ENCODE measurements at regions not wholly inside any gene's neighbourhood (a gene's known extent, or its start where the extent isn't known, plus 50 kb on each side); places are given as distances from the start of the nearest gene placed in this dataset.
"Not testable (repeated sequence)": the region's sequence is repeated elsewhere in the genome, so short reads cannot be mapped to it uniquely, and the experiment has no call there.

DNA sequence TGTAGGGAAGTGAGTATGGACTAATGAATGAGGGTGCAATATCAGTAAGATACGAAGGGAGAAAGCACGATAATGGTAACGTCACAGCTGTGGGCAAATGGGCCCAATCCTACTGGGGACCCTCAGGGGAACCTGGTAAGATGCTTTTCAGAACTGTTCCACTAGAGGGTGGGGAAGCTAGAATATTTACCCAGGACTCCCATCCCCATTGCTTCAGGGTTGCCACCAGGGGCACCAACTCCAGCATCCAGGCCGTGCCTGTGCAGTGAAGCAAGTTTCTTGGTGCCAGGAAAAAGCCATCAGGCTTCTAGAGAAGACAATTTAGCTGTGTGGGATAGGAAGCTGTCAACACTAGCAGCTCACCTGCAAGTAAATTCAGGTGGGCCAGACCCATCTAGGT is 409.3 kb downstream of the AGTPBP1 start:
- H3K9me3 Mint-ChIP-seq: no peaks in the 10 kb centered on the region

DNA sequence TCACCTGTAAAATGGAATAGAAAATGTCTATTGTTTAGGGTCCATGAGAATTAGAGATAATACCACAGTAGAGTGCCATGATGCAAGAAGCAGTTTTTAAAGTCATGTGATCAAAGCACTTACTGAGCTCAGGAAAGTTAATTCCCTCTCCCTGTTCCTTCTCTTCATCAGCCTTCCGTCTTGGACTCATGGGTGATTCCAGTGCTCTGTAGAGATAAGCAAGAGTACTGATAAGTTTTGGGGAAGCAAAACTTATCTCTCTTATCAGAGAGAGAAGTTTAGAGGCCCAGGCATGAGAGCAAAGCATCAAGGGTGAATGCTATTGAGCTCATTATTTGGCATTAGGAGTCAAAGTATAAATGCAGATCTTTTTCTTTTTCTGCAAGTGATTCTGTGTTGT is 410.1 kb downstream of the AGTPBP1 start:
- Mint-ChIP-seq H3K4me3 (no peak overlapping the region), H3K9me3 (no peaks in the 10 kb centered on the region), H3K36me3 (ENCODE audit: low read depth) (no peaks in the 10 kb centered on the region), H3K27me3 (ENCODE audit: low read depth) (no peaks in the 10 kb centered on the region), H3K27ac (no peak overlapping the region), H3K4me1 (ENCODE audit: low read depth) (no peaks in the 10 kb centered on the region)

More for the DNA sequence above, 409.3 kb downstream of the AGTPBP1 start:
- no peaks in the 10 kb centered on the region for H3K27me3 Mint-ChIP-seq (ENCODE audit: low read depth)
- H3K4me3 Mint-ChIP-seq: no peak overlapping the region
- H3K4me1 Mint-ChIP-seq (ENCODE audit: low read depth): no peaks in the 10 kb centered on the region
- no peak overlapping the region for H3K27ac Mint-ChIP-seq
- no peaks in the 10 kb centered on the region for H3K36me3 Mint-ChIP-seq (ENCODE audit: low read depth)

DNA sequence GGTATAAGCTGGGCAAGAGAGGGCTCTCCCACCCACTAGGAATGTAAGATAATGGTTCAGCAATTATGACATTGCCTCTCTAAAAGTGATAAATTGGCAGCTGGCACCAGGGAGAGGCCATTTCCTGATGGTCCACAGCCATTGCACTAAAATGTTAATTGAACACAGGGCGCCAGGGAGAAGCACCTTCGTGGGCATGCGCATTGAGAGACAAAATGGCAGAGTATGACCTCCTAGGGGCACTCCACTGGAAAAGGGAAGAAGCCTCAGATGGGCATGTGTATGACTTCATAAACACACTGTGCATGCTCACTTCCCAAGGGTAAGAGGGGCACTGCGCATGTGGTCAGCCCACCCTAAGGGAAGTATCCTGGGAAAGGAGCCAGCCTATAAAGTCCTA is 419.2 kb downstream of the AGTPBP1 start:
- no peak overlapping the region for H3K4me3 Mint-ChIP-seq
- H3K9me3 Mint-ChIP-seq: no peaks in the 10 kb centered on the region
- no peaks in the 10 kb centered on the region for H3K4me1 Mint-ChIP-seq (ENCODE audit: low read depth)
- H3K27me3 Mint-ChIP-seq (ENCODE audit: low read depth): no peaks in the 10 kb centered on the region
- no peak overlapping the region for H3K27ac Mint-ChIP-seq
- H3K36me3 Mint-ChIP-seq (ENCODE audit: low read depth): no peaks in the 10 kb centered on the region

GRCh38 chr9:85321561-85321960 is 420.2 kb downstream of the AGTPBP1 start:
- Mint-ChIP-seq H3K36me3 (ENCODE audit: low read depth) (no peaks in the 10 kb centered on the region), H3K9me3 (no peaks in the 10 kb centered on the region), H3K27me3 (ENCODE audit: low read depth) (no peaks in the 10 kb centered on the region), H3K4me1 (ENCODE audit: low read depth) (no peaks in the 10 kb centered on the region), H3K4me3 (no peak overlapping the region), H3K27ac (no peak overlapping the region)

DNA sequence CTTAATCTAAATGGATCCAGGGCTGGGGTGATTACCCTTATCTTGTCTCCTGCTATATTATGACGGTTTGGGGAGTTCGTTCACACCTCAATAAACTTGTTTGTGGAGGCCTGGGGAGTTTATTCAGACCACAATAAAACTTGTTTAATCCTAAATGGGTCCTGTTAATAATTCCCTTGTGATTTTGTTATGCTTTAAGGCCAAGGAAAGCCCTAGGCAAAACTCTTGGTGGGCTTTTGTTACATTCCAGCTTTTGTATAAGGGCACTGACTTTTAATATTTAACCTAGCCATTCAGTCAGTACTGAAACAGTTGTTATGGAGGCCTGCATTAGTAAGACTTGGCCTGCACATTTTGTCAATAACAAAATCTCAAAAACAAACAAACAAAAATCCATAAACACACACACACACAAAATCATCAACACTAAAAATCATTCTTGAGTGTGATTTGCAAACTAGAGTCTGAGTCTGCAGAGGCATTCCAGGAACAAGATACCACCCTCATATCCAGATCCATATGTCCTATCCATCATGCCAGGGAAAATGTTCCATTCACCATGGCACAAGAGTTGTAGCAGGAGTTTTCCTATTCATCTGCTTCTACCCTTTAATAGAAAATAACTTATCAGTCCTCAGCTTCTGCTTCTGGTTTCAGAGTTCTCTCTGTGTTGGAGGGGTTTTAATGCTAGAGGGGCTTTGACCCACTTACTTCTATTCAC is 421.7 kb downstream of the AGTPBP1 start:
- Mint-ChIP-seq H3K27me3 (ENCODE audit: low read depth) (no peaks in the 10 kb centered on the region), H3K36me3 (ENCODE audit: low read depth) (no peaks in the 10 kb centered on the region), H3K9me3 (no peaks in the 10 kb centered on the region), H3K4me3 (no peak overlapping the region), H3K4me1 (ENCODE audit: low read depth) (no peaks in the 10 kb centered on the region), H3K27ac (no peak overlapping the region)

- not testable (repeated sequence) for H3K9me3 Mint-ChIP-seq; H3K36me3 Mint-ChIP-seq (ENCODE audit: low read depth); H3K27ac Mint-ChIP-seq; H3K27me3 Mint-ChIP-seq (ENCODE audit: low read depth); H3K4me3 Mint-ChIP-seq; H3K4me1 Mint-ChIP-seq (ENCODE audit: low read depth)
Measured at GRCh38 chr9:85315535-85315934, 426.2 kb downstream of the AGTPBP1 start.

GRCh38 chr9:85310573-85310972 is 431.2 kb downstream of the AGTPBP1 start:
- Mint-ChIP-seq H3K4me3 (no peak overlapping the region), H3K9me3 (peaks cover 8% of the 10 kb centered on the region), H3K4me1 (ENCODE audit: low read depth) (no peaks in the 10 kb centered on the region), H3K27me3 (ENCODE audit: low read depth) (no peaks in the 10 kb centered on the region), H3K27ac (no peak overlapping the region), H3K36me3 (ENCODE audit: low read depth) (no peaks in the 10 kb centered on the region)

GRCh38 chr9:85303757-85304134 is 438.0 kb downstream of the AGTPBP1 start:
- Mint-ChIP-seq H3K27ac (no peak overlapping the region), H3K36me3 (ENCODE audit: low read depth) (no peaks in the 10 kb centered on the region), H3K9me3 (no peaks in the 10 kb centered on the region), H3K4me1 (ENCODE audit: low read depth) (no peaks in the 10 kb centered on the region), H3K4me3 (no peak overlapping the region), H3K27me3 (ENCODE audit: low read depth) (no peaks in the 10 kb centered on the region)

GRCh38 chr9:85302938-85303756 is 438.6 kb downstream of the AGTPBP1 start:
- Mint-ChIP-seq H3K9me3 (no peaks in the 10 kb centered on the region), H3K4me1 (ENCODE audit: low read depth) (no peaks in the 10 kb centered on the region), H3K4me3 (no peak overlapping the region), H3K27me3 (ENCODE audit: low read depth) (no peaks in the 10 kb centered on the region), H3K36me3 (ENCODE audit: low read depth) (no peaks in the 10 kb centered on the region), H3K27ac (no peak overlapping the region)

GRCh38 chr9:85298499-85298898 is 443.3 kb downstream of the AGTPBP1 start:
- no peaks in the 10 kb centered on the region for H3K36me3 Mint-ChIP-seq (ENCODE audit: low read depth)
- no peaks in the 10 kb centered on the region for H3K27me3 Mint-ChIP-seq (ENCODE audit: low read depth)
- no peaks in the 10 kb centered on the region for H3K4me1 Mint-ChIP-seq (ENCODE audit: low read depth)
- no peaks in the 10 kb centered on the region for H3K9me3 Mint-ChIP-seq
- no peak overlapping the region for H3K27ac Mint-ChIP-seq
- no peak overlapping the region for H3K4me3 Mint-ChIP-seq

DNA sequence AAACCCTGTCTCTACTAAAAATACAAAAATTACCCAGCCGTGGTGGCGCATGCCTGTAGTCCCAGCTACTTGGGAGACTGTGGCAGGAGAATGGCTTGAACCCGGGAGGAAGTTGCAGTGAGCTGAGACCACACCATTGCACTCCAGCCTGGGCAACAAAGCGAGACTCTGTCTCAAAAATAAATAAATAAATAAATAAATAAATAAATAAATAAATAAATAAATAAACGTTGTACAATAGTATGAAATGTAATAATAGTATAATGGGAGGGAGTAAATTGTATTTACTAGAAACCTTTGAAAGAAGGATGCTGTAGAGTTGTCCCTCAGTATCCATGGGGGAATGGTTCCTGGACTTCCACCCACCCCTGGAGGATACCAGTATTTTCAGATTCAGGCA is 446.5 kb downstream of the AGTPBP1 start:
- H3K4me3 Mint-ChIP-seq; H3K4me1 Mint-ChIP-seq (ENCODE audit: low read depth); H3K27ac Mint-ChIP-seq; H3K36me3 Mint-ChIP-seq (ENCODE audit: low read depth); H3K9me3 Mint-ChIP-seq: not testable (repeated sequence)
- peaks cover 15% of the 10 kb centered on the region for H3K27me3 Mint-ChIP-seq (ENCODE audit: low read depth)

GRCh38 chr9:85292261-85292660 is 449.5 kb downstream of the AGTPBP1 start:
- no peaks in the 10 kb centered on the region for H3K36me3 Mint-ChIP-seq (ENCODE audit: low read depth)
- H3K9me3 Mint-ChIP-seq: peaks cover 4% of the 10 kb centered on the region
- H3K27ac Mint-ChIP-seq: no peak overlapping the region
- no peak overlapping the region for H3K4me3 Mint-ChIP-seq
- H3K27me3 Mint-ChIP-seq (ENCODE audit: low read depth): peaks cover 27% of the 10 kb centered on the region
- peaks cover 4% of the 10 kb centered on the region for H3K4me1 Mint-ChIP-seq (ENCODE audit: low read depth)

DNA sequence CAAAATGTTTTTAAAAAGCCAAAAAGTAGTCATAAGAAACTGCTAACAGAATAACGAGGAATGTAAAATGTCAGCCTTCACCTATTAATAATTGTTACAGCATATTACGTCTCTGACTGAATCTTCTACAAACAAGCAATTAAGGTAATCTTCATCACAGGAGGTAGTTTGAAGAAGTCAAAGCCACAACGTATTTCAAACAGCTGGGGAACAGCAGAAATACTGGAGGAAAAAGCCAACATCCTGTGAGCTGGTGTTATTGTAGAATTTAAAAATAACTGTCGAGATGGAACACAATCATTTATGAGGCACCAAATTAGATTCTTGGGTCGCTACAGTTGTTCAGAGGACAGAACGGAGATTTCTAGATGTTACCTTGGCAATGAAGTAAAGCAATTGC is 450.5 kb downstream of the AGTPBP1 start:
- H3K9me3 Mint-ChIP-seq: peaks cover 4% of the 10 kb centered on the region
- peaks cover 27% of the 10 kb centered on the region for H3K27me3 Mint-ChIP-seq (ENCODE audit: low read depth)
- H3K4me3 Mint-ChIP-seq: no peak overlapping the region
- H3K27ac Mint-ChIP-seq: no peak overlapping the region
- peaks cover 4% of the 10 kb centered on the region for H3K4me1 Mint-ChIP-seq (ENCODE audit: low read depth)
- no peaks in the 10 kb centered on the region for H3K36me3 Mint-ChIP-seq (ENCODE audit: low read depth)

GRCh38 chr9:85290019-85290418 is 451.7 kb downstream of the AGTPBP1 start:
- H3K27me3 Mint-ChIP-seq (ENCODE audit: low read depth): peaks cover 27% of the 10 kb centered on the region
- no peak overlapping the region for H3K27ac Mint-ChIP-seq
- H3K36me3 Mint-ChIP-seq (ENCODE audit: low read depth): no peaks in the 10 kb centered on the region
- H3K9me3 Mint-ChIP-seq: peaks cover 4% of the 10 kb centered on the region
- H3K4me1 Mint-ChIP-seq (ENCODE audit: low read depth): peaks cover 4% of the 10 kb centered on the region
- H3K4me3 Mint-ChIP-seq: no peak overlapping the region

DNA sequence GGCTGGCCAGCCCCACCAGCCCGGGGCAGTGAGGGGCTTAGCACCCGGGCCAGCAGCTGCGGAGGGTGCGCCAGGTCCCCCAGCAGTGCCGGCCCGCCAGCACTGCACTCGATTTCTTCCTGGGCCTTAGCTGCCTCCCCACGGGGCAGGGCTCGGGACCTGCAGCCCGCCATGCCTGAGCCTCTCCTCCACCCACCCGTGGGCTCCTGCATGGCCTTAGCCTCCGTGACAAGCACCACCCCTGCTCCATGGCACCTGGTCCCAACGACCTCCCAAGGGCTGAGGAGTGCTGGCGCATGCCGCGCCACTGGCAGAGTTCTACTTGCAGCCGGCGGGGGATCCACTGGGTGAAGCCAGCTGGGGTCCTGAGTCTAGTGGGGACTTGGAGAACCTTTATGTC is 452.6 kb downstream of the AGTPBP1 start:
- no peak overlapping the region for H3K27ac Mint-ChIP-seq
- peaks cover 4% of the 10 kb centered on the region for H3K9me3 Mint-ChIP-seq
- H3K4me1 Mint-ChIP-seq (ENCODE audit: low read depth): peaks cover 4% of the 10 kb centered on the region
- peaks cover 27% of the 10 kb centered on the region for H3K27me3 Mint-ChIP-seq (ENCODE audit: low read depth)
- no peak overlapping the region for H3K4me3 Mint-ChIP-seq
- no peaks in the 10 kb centered on the region for H3K36me3 Mint-ChIP-seq (ENCODE audit: low read depth)

Measured in T-helper 1 cell treated with Interleukin-12 subunit alpha and Interleukin-12 subunit beta and Interleukin-4 antibody, amounts not matched to agents 30 μg/mL and 1 μg/mL, for 36 hours (primary cell).